Thyroid gland (tissue), 4 donors: ENCODE measurements at regions not wholly inside any gene's neighbourhood (a gene's known extent, or its start where the extent isn't known, plus 50 kb on each side); places are given as distances from the start of the nearest gene placed in this dataset.

ENCODE experiments used
- POLR2A ChIP-seq, 2 donors: fragments of 450-650 bp; IDR thresholded peaks; one replicate each; pipeline ENCODE4 v1.6.1; 2017; ENCODE audit warnings: antibody characterized with exemption in 2 of 2, mild to moderate bottlenecking in 2 of 2, moderate library complexity in 1 of 2
- TF ChIP-seq, protein P1 (sequence below), 6 experiments: fragments of 200-600 bp in 3 of 6; fragments of 450-650 bp in 3 of 6; sonication (generic) in 3 of 6; IDR thresholded peaks; one replicate each; pipeline ENCODE4 v1.5.1; 2016 to 2019; ENCODE audit warnings: antibody characterized with exemption in 6 of 6, mild to moderate bottlenecking in 2 of 6, inconsistent platforms in 1 of 6, moderate library complexity in 1 of 6

DNA sequence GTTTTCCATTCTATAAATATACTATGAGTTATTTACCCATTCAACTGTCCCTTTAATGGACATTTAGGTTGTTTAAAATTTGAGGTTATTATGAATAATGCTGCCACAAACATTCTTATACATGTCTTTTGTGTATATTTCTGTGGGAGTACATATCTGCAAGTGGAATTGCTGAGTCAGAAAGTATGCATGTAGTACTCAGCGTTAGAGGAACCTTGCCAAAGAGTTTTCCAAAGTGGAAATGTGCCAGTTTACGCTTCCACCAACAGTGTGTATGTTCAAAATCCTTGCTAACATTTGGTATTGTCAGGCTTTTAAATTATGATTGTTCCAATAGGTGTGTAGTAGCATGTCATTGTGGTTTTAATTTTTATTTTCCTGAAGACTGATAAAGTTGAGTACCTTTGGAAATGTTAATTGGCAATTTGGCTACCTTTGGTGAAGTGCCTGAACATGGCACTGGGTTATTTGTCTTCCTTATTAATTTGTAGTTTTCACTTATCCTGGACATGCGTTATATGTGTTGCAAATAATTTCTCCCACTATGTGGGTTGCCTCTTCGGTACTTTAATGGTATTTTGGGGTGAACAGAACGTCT, 341.2 kb downstream of the CD83 start:
- TF ChIP-seq, protein P1, sequence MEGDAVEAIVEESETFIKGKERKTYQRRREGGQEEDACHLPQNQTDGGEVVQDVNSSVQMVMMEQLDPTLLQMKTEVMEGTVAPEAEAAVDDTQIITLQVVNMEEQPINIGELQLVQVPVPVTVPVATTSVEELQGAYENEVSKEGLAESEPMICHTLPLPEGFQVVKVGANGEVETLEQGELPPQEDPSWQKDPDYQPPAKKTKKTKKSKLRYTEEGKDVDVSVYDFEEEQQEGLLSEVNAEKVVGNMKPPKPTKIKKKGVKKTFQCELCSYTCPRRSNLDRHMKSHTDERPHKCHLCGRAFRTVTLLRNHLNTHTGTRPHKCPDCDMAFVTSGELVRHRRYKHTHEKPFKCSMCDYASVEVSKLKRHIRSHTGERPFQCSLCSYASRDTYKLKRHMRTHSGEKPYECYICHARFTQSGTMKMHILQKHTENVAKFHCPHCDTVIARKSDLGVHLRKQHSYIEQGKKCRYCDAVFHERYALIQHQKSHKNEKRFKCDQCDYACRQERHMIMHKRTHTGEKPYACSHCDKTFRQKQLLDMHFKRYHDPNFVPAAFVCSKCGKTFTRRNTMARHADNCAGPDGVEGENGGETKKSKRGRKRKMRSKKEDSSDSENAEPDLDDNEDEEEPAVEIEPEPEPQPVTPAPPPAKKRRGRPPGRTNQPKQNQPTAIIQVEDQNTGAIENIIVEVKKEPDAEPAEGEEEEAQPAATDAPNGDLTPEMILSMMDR (IDR thresholded peaks at IDR 0.05), result no peak
- TF ChIP-seq POLR2A (IDR thresholded peaks at IDR 0.05), result no peak
